GM12874 (cell line): ENCODE measurements at regions not wholly inside any gene's neighbourhood (a gene's known extent, or its start where the extent isn't known, plus 50 kb on each side); places are given as distances from the start of the nearest gene placed in this dataset.

Source experiments
- CTCF ChIP-seq: IDR thresholded peaks from 2 replicates; pipeline ENCODE4 v1.5.1; 2011; ENCODE audit warnings: low read depth, mild to moderate bottlenecking, control low read depth, low read length, moderate library complexity; ENCODE audit not compliant: insufficient read depth

GRCh38 chr2:199677881-199678280 is 173.1 kb downstream of the FTCDNL1 start:
- no peak for TF ChIP-seq CTCF

GRCh38 chr2:199668645-199669044 is 182.3 kb downstream of the FTCDNL1 start:
- TF ChIP-seq CTCF, result no peak

- no peak for TF ChIP-seq CTCF
These were observed 187.8 kb downstream of the FTCDNL1 start for GRCh38 chr2:199663157-199663556.

- no peak for TF ChIP-seq CTCF
These were observed 188.7 kb downstream of the FTCDNL1 start for GRCh38 chr2:199662255-199662654.

GRCh38 chr2:199660167-199660566 is 190.8 kb downstream of the FTCDNL1 start:
- no peak for TF ChIP-seq CTCF

- no peak for TF ChIP-seq CTCF
These were observed 191.8 kb downstream of the FTCDNL1 start for GRCh38 chr2:199659207-199659606.

- TF ChIP-seq CTCF, result no peak
These were observed 188.7 kb upstream of the SATB2 start for GRCh38 chr2:199646439-199646838.

- no peak for TF ChIP-seq CTCF
These were observed 173.4 kb upstream of the SATB2 start for GRCh38 chr2:199631129-199631528.
